AG09309 (cell line): ENCODE measurements at regions not wholly inside any gene's neighbourhood (a gene's known extent, or its start where the extent isn't known, plus 50 kb on each side); places are given as distances from the start of the nearest gene placed in this dataset.

ENCODE experiments used
- DNase-seq: peaks from one replicate; pipeline ENCODE4 v3.0.0-alpha.2; 2010; ENCODE audit warnings: low read depth
- H3K4me3 ChIP-seq: 2 replicates; pipeline ENCODE4 v1.5.1; 2011; ENCODE audit warnings: mild to moderate bottlenecking, low read depth, low read length, moderate library complexity; ENCODE audit not compliant: control insufficient read depth
- TF ChIP-seq, protein P1 (sequence below): IDR thresholded peaks from 2 replicates; pipeline ENCODE4 v1.5.1; 2011; ENCODE audit warnings: mild to moderate bottlenecking, low read depth, low read length, inconsistent platforms; ENCODE audit not compliant: insufficient read depth, control insufficient read depth; ENCODE audit errors: missing control alignments

DNA sequence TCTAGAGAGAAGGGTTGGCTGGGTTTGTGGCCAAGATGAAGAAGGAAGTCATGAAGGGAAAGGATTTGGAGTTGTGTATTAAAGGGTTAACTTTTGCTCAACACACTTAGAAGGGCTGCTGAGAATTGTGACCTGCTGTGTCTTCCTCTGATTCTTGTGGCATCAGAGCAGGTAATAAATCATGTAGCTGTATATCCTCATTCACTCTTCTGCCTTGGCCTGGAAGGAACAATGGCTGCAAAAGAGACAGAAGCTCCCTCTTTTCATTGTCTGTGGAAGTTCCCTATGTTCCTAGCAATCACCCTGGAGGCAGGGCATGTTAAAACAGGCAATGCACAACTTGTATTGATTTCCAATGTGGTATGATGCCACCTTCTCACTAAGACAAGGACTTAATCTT lies 159.1 kb downstream of the LRRC70 start:
- no peak for DNase-seq
- H3K4me3 ChIP-seq: no peak overlapping the region
- TF ChIP-seq, protein P1, sequence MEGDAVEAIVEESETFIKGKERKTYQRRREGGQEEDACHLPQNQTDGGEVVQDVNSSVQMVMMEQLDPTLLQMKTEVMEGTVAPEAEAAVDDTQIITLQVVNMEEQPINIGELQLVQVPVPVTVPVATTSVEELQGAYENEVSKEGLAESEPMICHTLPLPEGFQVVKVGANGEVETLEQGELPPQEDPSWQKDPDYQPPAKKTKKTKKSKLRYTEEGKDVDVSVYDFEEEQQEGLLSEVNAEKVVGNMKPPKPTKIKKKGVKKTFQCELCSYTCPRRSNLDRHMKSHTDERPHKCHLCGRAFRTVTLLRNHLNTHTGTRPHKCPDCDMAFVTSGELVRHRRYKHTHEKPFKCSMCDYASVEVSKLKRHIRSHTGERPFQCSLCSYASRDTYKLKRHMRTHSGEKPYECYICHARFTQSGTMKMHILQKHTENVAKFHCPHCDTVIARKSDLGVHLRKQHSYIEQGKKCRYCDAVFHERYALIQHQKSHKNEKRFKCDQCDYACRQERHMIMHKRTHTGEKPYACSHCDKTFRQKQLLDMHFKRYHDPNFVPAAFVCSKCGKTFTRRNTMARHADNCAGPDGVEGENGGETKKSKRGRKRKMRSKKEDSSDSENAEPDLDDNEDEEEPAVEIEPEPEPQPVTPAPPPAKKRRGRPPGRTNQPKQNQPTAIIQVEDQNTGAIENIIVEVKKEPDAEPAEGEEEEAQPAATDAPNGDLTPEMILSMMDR: no peak

DNA sequence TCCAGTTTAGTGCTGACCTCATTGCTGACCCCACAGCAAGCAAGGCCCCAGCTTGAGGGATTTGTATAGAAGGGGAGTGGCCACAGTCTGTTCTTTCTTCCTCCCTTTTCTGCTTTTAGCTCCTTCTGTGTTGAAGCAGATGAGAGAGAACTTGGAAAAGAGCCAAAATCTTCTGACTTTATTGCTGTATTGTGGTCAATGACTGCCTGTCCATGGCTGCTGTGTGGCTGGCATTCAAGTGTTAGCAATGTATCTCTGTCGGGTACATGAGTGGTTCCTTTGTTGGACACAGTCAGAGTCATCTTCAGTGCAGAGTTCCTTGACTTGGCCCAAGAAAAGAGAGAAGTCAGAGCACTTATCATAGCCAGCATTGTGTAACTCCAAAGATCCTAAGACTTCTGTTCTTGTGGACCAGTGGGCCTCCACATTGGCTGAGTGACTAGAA lies 154.1 kb downstream of the LRRC70 start:
- no peak for DNase-seq
- H3K4me3 ChIP-seq: no peak overlapping the region
- TF ChIP-seq, protein P1: no peak

DNA sequence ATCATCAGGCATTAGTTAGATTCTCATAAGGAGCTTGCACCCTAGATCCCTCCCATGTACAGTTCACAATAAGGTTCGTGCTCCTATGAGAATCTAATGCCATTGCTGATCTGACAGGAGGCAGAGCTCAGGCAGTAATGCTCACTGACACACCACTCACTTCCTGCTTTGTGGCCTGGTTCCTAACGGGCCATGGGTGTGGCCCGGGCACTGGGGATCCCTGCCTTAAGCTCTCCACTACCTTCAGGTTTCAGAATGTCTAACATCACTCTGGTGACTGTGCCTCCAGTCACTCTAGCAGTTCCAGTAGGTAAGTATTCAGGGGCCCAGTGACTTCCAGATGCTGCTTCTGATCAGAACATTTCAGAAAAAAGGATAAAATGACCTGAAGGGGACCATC lies 152.4 kb downstream of the LRRC70 start:
- no peak for DNase-seq
- TF ChIP-seq, protein P1: no peak
- no peak overlapping the region for H3K4me3 ChIP-seq

DNA sequence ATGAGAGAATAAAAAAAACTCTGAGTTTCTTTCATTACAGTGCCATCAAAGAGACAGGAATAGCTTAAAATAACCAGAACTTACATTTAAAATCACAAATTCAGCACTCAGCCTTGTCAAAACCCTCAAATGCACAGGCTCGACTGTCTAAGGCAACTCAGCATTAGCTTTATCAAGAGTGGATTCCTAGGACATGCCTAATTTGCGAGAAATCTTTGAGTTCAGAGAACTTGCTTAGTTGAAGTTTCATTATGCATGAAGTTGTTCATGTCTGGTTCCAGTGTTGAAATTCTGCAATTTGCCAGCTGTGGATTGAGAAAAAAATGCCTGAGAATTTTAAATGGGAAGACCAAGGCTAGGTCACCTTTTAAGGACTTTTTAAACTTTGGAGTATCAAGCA lies 151.1 kb downstream of the LRRC70 start:
- TF ChIP-seq, protein P1: no peak
- H3K4me3 ChIP-seq: no peak overlapping the region
- no peak for DNase-seq

DNA sequence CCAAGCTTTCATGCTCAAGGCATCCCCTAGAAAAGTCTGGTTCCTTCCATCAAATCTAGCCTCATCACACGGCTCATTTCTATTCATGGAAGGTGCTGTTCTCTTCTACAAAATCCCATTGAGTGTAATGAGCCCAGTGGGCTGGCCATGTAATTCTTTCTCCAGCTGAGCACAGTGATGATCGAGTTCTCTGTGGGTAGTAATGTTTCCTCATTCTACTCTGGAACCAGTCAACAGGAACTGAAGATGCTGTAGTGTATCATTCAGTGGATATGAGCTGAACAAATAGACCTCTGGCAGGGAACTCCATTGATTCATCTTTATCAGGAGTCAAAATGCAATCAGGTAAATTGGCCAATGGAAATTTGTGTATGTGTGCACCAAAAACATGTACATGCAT lies 149.2 kb downstream of the LRRC70 start:
- TF ChIP-seq, protein P1: no peak
- no peak for DNase-seq
- no peak overlapping the region for H3K4me3 ChIP-seq

DNA sequence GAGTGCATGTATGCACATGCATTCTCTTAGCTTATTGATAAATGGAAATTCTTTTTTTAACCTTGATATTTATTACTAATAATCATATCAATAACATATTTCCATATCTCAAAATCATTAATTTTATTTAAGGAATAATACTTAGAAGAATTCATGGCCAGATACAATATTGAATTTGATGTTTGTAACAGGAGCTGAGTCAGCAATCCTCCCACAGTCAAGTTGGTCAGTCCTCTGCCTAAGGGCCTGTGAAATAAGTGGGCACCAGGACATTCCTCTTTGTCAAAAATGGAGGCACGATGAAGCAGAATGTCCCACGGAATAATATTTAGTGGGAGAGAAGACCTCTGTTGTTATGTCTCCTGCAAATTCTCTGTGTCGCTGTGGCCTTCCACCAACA lies 148.6 kb downstream of the LRRC70 start:
- TF ChIP-seq, protein P1: no peak
- DNase-seq: no peak
- H3K4me3 ChIP-seq: no peak overlapping the region

DNA sequence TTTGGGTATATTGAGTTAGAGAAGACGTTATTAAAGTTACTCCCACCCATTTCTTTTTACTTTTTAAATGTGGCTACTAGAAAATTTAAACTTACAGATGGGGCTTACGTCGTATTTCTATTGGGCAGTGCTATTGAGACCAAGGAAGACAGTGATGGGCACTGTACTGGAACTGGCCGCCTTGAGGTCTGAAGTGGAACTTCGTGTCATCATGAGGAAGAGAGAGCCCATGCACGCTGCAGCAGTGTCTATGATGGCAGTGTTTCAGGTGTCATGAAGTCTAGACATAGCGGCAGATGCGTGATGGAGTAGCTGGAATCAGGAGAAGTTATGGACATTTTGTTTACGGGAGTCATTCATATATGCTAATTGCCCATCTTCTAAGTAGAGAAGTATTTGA lies 143.7 kb downstream of the LRRC70 start:
- TF ChIP-seq, protein P1: no peak
- H3K4me3 ChIP-seq: no peak overlapping the region
- DNase-seq: no peak
